HFFc6 (cell line): ENCODE measurements at regions not wholly inside any gene's neighbourhood (a gene's known extent, or its start where the extent isn't known, plus 50 kb on each side); places are given as distances from the start of the nearest gene placed in this dataset.
"Not testable (repeated sequence)": the region's sequence is repeated elsewhere in the genome, so short reads cannot be mapped to it uniquely, and the experiment has no call there.

ENCODE experiments used
- DNase-seq: peaks from one replicate; pipeline ENCODE4 v3.0.0-alpha.2; 2018
- H3K27ac Mint-ChIP-seq: 2 replicates; pipeline ENCODE4 v1.8.0; 2020; ENCODE audit warnings: mild to moderate bottlenecking, mixed read lengths
- H3K27me3 Mint-ChIP-seq: 2 replicates; pipeline ENCODE4 v1.8.0; 2021; ENCODE audit warnings: mild to moderate bottlenecking, moderate library complexity, mixed read lengths; ENCODE audit not compliant: insufficient read depth
- H3K36me3 Mint-ChIP-seq: 2 replicates; pipeline ENCODE4 v1.8.0; 2021; ENCODE audit warnings: low read depth, mixed read lengths
- H3K4me1 Mint-ChIP-seq: 2 replicates; pipeline ENCODE4 v1.8.0; 2020; ENCODE audit warnings: low read depth, mixed read lengths
- H3K4me3 Mint-ChIP-seq: 2 replicates; pipeline ENCODE4 v1.8.0; 2020; ENCODE audit warnings: mild to moderate bottlenecking, moderate library complexity, mixed read lengths
- H3K9me3 Mint-ChIP-seq: 2 replicates; pipeline ENCODE4 v1.8.0; 2020; ENCODE audit warnings: mild to moderate bottlenecking, mixed read lengths
- TF ChIP-seq, protein P1 (sequence below): fragments of 200-600 bp; sonication (generic); IDR thresholded peaks from 2 replicates; pipeline ENCODE4 v1.5.0; 2021; ENCODE audit warnings: antibody characterized with exemption, mild to moderate bottlenecking

DNA sequence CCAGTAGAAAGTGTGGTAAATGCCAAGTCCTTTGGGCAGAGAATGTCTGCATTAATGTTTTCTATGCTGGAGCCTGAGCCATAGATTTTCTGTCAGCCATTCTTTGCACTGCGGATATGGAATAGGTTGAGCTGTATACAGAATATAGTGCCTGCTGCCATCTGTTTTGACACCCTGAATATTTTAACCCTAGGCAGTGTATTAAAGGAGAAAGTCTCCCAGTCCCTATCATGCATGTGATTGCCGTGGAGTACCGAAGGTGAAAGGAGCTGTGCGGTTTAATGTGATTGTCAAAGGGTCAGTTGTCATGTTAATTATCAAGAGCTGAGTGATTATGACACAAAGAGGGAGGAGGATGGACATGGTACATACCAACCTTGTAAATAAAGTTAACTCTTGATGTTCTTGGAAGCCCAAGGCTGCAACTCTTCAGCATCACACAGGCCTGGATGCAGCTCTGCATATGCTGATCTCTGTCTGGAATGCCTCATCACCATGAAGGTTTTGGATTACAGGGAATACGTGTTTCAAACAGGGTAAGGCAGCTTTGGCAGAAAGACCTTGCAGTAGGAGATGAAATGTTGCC, 247.1 kb upstream of the ELAVL2 start:
- Mint-ChIP-seq H3K4me3 (no peak overlapping the region), H3K27ac (no peak overlapping the region), H3K4me1 (no peaks in the 10 kb centered on the region), H3K9me3 (peaks cover 48% of the 10 kb centered on the region), H3K36me3 (no peaks in the 10 kb centered on the region; the same call in 1 of the 2 replicates), H3K27me3 (no peaks in the 10 kb centered on the region)
- TF ChIP-seq, protein P1, sequence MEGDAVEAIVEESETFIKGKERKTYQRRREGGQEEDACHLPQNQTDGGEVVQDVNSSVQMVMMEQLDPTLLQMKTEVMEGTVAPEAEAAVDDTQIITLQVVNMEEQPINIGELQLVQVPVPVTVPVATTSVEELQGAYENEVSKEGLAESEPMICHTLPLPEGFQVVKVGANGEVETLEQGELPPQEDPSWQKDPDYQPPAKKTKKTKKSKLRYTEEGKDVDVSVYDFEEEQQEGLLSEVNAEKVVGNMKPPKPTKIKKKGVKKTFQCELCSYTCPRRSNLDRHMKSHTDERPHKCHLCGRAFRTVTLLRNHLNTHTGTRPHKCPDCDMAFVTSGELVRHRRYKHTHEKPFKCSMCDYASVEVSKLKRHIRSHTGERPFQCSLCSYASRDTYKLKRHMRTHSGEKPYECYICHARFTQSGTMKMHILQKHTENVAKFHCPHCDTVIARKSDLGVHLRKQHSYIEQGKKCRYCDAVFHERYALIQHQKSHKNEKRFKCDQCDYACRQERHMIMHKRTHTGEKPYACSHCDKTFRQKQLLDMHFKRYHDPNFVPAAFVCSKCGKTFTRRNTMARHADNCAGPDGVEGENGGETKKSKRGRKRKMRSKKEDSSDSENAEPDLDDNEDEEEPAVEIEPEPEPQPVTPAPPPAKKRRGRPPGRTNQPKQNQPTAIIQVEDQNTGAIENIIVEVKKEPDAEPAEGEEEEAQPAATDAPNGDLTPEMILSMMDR = no peak
- DNase-seq = no peak

- no peak overlapping the region for H3K4me3 Mint-ChIP-seq
- TF ChIP-seq, protein P1 = no peak
- no peak overlapping the region for H3K27ac Mint-ChIP-seq
- H3K4me1 Mint-ChIP-seq = no peaks in the 10 kb centered on the region
- H3K9me3 Mint-ChIP-seq = peaks cover 42% of the 10 kb centered on the region
- H3K36me3 Mint-ChIP-seq = no peaks in the 10 kb centered on the region; the same call in 1 of the 2 replicates
- no peak for DNase-seq
- H3K27me3 Mint-ChIP-seq = no peaks in the 10 kb centered on the region
Observed at GRCh38 chr9:24071716-24072115, 245.7 kb upstream of the ELAVL2 start.

- no peak overlapping the region for H3K4me3 Mint-ChIP-seq
- H3K27me3 Mint-ChIP-seq = no peaks in the 10 kb centered on the region
- no peaks in the 10 kb centered on the region; the same call in 1 of the 2 replicates for H3K36me3 Mint-ChIP-seq
- H3K27ac Mint-ChIP-seq = no peak overlapping the region
- DNase-seq = no peak
- peaks cover 38% of the 10 kb centered on the region for H3K9me3 Mint-ChIP-seq
- TF ChIP-seq, protein P1 = no peak
- no peaks in the 10 kb centered on the region for H3K4me1 Mint-ChIP-seq
Observed at GRCh38 chr9:24071091-24071490, 245.1 kb upstream of the ELAVL2 start.

DNA sequence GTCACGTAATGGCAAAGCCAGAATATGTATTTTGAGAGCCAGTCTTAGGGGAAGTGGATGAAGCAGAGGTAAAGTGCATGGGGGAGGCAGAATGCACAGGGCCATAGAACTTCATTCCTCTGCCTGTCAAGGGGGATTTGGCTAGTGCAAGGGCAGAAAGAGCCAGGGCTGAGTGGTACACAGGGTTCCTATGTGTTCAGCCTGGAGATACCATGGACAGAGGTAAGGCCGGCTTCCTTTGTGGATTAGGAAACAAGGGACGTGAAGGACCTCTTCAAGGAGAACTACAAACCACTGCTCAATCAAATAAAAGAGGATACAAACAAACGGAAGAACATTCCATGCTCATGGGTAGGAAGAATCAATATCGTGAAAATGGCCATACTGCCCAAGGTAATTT, 241.1 kb upstream of the ELAVL2 start:
- H3K9me3 Mint-ChIP-seq = peaks cover 32% of the 10 kb centered on the region
- H3K27ac Mint-ChIP-seq, DNase-seq, H3K4me3 Mint-ChIP-seq, H3K4me1 Mint-ChIP-seq, H3K27me3 Mint-ChIP-seq, H3K36me3 Mint-ChIP-seq: not testable (repeated sequence)

- Mint-ChIP-seq H3K36me3 (no peaks in the 10 kb centered on the region), H3K4me3 (no peak overlapping the region), H3K9me3 (peaks cover 38% of the 10 kb centered on the region), H3K4me1 (no peaks in the 10 kb centered on the region), H3K27ac (no peak overlapping the region), H3K27me3 (no peaks in the 10 kb centered on the region)
- TF ChIP-seq, protein P1 = no peak
- DNase-seq = no peak
Observed at GRCh38 chr9:24059651-24060050, 233.6 kb upstream of the ELAVL2 start.

GRCh38 chr9:24051587-24051986, 225.5 kb upstream of the ELAVL2 start:
- H3K4me3 Mint-ChIP-seq = no peak overlapping the region
- no peaks in the 10 kb centered on the region for H3K36me3 Mint-ChIP-seq
- TF ChIP-seq, protein P1 = no peak
- no peaks in the 10 kb centered on the region for H3K27me3 Mint-ChIP-seq
- no peak for DNase-seq
- H3K27ac Mint-ChIP-seq = no peak overlapping the region
- no peaks in the 10 kb centered on the region for H3K4me1 Mint-ChIP-seq
- H3K9me3 Mint-ChIP-seq = peaks cover 33% of the 10 kb centered on the region

- DNase-seq, H3K27ac Mint-ChIP-seq, H3K4me3 Mint-ChIP-seq, H3K27me3 Mint-ChIP-seq, H3K4me1 Mint-ChIP-seq, H3K36me3 Mint-ChIP-seq: not testable (repeated sequence)
- peaks cover 25% of the 10 kb centered on the region for H3K9me3 Mint-ChIP-seq
Observed at GRCh38 chr9:24050239-24050638, 224.2 kb upstream of the ELAVL2 start.
